Skeletal muscle tissue (tissue), 3 donors: ENCODE measurements at regions not wholly inside any gene's neighbourhood (a gene's known extent, or its start where the extent isn't known, plus 50 kb on each side); places are given as distances from the start of the nearest gene placed in this dataset.

Experiments
- H3K27ac ChIP-seq: one replicate; pipeline ENCODE4 v1.7.0; 2013; ENCODE audit warnings: mild to moderate bottlenecking, low read depth, low read length, inconsistent platforms
- H3K27me3 ChIP-seq, 3 donors: one replicate each; pipeline ENCODE4 v1.7.0; 2013; ENCODE audit warnings: low read length in 3 of 3; ENCODE audit not compliant: control insufficient read depth in 3 of 3, insufficient read depth in 3 of 3
- H3K36me3 ChIP-seq, 3 donors: one replicate each; pipeline ENCODE4 v1.7.0; 2013; ENCODE audit warnings: low read length in 3 of 3; ENCODE audit not compliant: control insufficient read depth in 3 of 3, insufficient read depth in 3 of 3
- H3K4me1 ChIP-seq, 3 donors: one replicate each; pipeline ENCODE4 v1.7.0; 2013; ENCODE audit warnings: low read length in 3 of 3, mild to moderate bottlenecking in 3 of 3; ENCODE audit not compliant: control insufficient read depth in 3 of 3, insufficient read depth in 3 of 3
- H3K4me3 ChIP-seq, 3 donors: one replicate each; pipeline ENCODE4 v1.7.0; 2013; ENCODE audit warnings: low read length in 3 of 3
- H3K9ac ChIP-seq, 3 donors: one replicate each; pipeline ENCODE4 v1.7.0; 2013; ENCODE audit warnings: low read length in 3 of 3, mild to moderate bottlenecking in 3 of 3, moderate library complexity in 2 of 3, low read depth in 1 of 3
- H3K9me3 ChIP-seq, 3 donors: one replicate each; pipeline ENCODE4 v1.7.0; 2013; ENCODE audit warnings: low read length in 3 of 3; ENCODE audit not compliant: control insufficient read depth in 3 of 3
- donor health status: Osteomylitis.

DNA sequence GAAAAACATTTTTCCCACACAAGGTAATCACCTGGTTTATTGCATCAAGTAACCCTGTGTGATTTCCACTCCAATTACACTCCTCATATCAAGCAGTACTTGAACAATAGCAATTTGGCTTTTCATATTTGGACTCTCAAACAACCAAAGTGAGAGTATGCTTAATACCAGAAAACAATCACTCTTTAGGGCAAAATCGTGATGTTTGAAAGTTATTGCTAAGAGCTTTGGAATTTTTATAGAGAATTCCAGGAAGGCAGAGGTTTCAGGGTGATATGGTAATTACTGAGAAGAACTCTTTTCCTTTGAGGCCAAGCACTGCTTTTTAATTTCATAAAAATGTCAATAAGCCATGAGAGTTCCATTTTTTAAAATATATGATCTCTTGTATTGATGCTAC is 779.5 kb upstream of the LRRTM1 start:
- Histone ChIP-seq H3K9me3 (no peaks in the 10 kb centered on the region), H3K4me3 (no peak overlapping the region)

DNA sequence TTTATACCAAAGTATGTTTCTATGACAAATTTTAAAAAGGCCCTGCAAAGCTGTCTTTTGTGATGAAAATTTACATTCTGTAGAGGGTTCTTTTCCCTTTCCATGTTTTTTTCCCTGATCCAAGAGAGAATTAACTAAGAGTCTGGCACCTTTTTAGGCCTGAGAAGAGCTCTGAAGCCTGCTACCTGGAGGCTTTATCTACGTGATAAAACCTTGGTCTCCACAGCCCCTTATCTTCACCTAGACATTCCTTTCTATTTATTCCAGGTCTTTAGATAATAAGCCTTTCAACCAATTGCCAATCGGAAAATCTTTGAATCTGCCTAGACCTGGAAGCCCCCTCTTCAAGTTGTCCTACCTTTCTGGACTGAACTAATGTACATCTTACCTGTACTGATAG is 774.1 kb upstream of the LRRTM1 start:
- Histone ChIP-seq H3K27me3 (no peaks in the 10 kb centered on the region), H3K4me1 (no peaks in the 10 kb centered on the region), H3K4me3 (no peak overlapping the region)

More for the DNA sequence above, 779.5 kb upstream of the LRRTM1 start:
- no peaks in the 10 kb centered on the region for H3K36me3 ChIP-seq
- H3K27ac ChIP-seq: no peak overlapping the region
- H3K27me3 ChIP-seq: no peaks in the 10 kb centered on the region
- H3K4me1 ChIP-seq: no peaks in the 10 kb centered on the region
- H3K9ac ChIP-seq: no peak overlapping the region

DNA sequence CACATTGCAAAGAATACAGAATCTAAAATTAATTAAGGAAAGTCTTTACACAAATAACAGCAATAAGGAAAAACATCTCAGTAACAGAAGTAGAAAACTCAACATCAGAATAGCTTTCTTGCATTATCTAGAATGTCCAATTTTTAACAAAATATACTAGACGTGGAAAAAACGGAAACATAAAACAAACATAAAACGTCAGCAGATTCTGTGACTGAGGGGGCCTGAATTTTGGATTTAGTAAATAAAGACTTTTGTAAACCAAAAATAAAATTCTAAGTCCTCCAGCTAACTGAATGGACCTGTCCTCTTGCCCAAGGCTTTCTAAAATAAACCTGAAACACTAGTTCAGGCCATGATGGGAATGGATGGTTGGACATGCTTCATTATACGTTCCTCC is 773.5 kb upstream of the LRRTM1 start:
- no peaks in the 10 kb centered on the region for H3K4me1 ChIP-seq
- no peaks in the 10 kb centered on the region for H3K36me3 ChIP-seq
- H3K27ac ChIP-seq: no peak overlapping the region
- no peaks in the 10 kb centered on the region for H3K27me3 ChIP-seq
- H3K9me3 ChIP-seq: no peaks in the 10 kb centered on the region
- H3K4me3 ChIP-seq: no peak overlapping the region
- H3K9ac ChIP-seq: no peak overlapping the region

More for the DNA sequence above, 774.1 kb upstream of the LRRTM1 start:
- no peak overlapping the region for H3K27ac ChIP-seq
- no peak overlapping the region for H3K9ac ChIP-seq
- no peaks in the 10 kb centered on the region for H3K36me3 ChIP-seq
- no peaks in the 10 kb centered on the region for H3K9me3 ChIP-seq

DNA sequence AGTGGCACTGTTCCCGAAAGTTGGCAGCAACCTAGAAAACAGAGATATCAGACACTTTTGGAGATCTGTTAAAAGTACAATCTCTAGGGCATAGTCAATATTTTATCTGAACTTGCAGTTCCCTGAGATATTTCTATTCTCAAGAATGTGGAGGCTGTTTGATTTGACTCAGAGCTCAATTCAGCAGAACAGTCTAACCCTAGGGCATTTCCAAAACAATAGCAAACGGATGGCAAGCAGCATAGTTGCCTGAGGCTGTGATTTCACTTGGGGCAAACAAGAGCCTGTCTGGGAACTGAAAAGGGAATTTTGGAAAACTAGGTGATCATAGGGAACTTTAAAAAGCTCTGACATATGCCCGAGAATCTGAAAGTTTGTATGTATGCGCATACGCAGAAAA is 772.8 kb upstream of the LRRTM1 start:
- no peaks in the 10 kb centered on the region for H3K36me3 ChIP-seq
- H3K9me3 ChIP-seq: no peaks in the 10 kb centered on the region
- H3K9ac ChIP-seq: no peak overlapping the region
- H3K27me3 ChIP-seq: no peaks in the 10 kb centered on the region
- H3K4me1 ChIP-seq: no peaks in the 10 kb centered on the region
- no peak overlapping the region for H3K27ac ChIP-seq
- no peak overlapping the region for H3K4me3 ChIP-seq

DNA sequence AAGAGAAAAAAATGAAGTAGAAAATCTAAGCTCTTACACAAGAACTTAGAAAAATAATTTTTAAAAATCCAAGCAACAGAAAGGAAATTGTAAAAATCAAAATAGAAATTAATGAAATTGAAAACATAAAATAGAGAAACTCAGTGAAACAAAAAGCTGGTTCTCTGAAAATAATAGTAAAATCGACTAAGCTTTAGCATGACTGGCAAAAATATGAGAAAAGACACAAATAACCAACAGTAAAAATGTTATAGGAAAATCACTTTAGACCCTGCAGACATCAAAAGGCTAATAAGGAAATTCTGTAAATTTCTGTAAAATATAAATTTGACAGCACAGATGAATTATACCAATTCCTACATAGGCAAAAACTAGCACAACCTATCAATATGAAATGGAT is 768.9 kb upstream of the LRRTM1 start:
- Histone ChIP-seq H3K4me1 (no peaks in the 10 kb centered on the region), H3K4me3 (no peak overlapping the region), H3K36me3 (no peaks in the 10 kb centered on the region), H3K9me3 (no peaks in the 10 kb centered on the region), H3K9ac (no peak overlapping the region), H3K27ac (no peak overlapping the region), H3K27me3 (no peaks in the 10 kb centered on the region)

DNA sequence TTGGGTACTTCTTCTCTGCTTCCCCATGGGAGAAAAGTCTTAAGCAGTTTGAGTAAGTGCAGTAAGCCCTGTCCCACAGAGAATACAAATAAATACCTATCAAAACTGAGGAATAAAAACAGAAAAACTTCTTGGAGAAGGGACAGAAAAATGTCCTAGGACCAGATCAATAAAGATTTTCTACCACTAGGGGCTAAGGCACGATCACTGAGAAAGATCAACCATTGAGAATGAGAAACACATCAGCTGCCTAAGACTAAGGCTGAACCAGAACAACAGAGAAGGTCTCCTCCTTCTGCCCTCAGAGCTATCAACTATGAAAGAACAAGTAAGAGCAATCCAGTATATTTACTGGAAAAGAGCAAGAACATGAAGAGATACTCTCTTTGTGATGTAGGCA is 763.6 kb upstream of the LRRTM1 start:
- Histone ChIP-seq H3K4me3 (no peak overlapping the region), H3K9me3 (no peaks in the 10 kb centered on the region), H3K27ac (no peak overlapping the region), H3K27me3 (no peaks in the 10 kb centered on the region), H3K4me1 (no peaks in the 10 kb centered on the region), H3K36me3 (no peaks in the 10 kb centered on the region), H3K9ac (no peak overlapping the region)

DNA sequence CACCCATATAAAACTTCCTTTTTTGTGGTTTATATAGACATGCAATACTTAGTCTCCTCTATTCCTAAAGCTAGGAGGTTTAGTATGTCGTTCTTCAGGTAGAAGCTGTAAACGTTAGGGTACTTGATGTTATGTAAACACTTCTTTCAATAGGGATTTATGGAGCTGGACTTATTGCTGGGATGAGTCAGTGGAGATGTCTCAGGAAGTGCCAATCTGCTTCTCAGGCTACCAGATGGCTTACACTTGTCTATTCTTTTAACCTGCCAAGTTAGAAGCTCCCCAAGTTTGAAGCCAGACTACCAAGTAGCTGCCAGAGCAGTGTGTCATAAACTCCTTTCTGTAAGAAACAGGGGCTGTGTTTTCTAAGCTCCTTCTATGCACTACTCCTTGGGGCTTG is 756.5 kb upstream of the LRRTM1 start:
- Histone ChIP-seq H3K9ac (no peak overlapping the region), H3K27ac (no peak overlapping the region), H3K4me3 (no peak overlapping the region), H3K4me1 (no peaks in the 10 kb centered on the region), H3K27me3 (no peaks in the 10 kb centered on the region), H3K36me3 (no peaks in the 10 kb centered on the region), H3K9me3 (no peaks in the 10 kb centered on the region)

DNA sequence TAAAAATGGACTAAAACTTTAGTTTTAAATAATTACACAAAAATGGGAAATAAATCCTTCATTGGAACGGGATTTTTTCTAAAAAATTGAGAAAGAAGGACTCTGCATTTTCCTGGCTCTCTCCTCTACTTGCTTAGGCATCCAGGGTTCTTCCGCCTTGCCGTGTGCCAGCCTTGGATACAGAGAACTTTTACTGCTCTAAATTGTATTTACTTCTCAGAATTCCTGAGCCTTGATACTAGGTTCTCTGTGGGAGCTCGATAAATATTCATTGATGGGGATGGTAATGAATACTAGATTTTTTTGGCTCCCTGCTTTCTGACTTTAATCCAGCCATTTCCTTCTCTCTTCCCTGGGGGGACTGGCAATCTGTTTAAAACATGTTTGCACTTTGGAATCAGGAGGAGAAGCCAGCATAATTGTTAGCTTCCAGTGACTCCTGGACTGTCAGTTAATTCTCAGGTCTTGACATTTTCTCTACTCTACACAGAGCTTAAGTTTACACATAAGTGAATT is 746.1 kb upstream of the LRRTM1 start:
- H3K27me3 ChIP-seq: no peaks in the 10 kb centered on the region
- no peak overlapping the region for H3K27ac ChIP-seq
- H3K36me3 ChIP-seq: no peaks in the 10 kb centered on the region
- H3K4me3 ChIP-seq: no peak overlapping the region
- H3K9ac ChIP-seq: no peak overlapping the region
- no peaks in the 10 kb centered on the region for H3K9me3 ChIP-seq
- H3K4me1 ChIP-seq: no peaks in the 10 kb centered on the region

DNA sequence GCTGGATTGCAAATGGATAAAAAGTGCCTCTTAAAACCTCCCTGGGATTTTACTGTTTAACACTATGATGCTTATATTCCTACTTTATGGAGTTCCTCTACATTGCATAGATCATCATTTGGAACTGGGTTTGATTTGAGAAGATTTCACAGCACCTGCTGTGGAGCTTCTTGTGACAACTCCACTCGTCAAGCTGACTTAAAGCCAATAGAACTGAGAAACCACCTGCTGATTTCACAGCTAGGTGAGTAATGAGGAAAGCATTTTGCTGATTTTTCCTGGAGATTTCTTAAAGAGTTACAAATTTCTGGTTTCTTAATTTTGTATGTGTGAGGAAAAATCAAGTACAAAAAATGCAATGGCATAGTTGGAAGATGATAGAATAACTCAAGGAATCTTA is 739.1 kb upstream of the LRRTM1 start:
- no peaks in the 10 kb centered on the region for H3K36me3 ChIP-seq
- no peaks in the 10 kb centered on the region for H3K4me1 ChIP-seq
- no peaks in the 10 kb centered on the region for H3K9me3 ChIP-seq
- H3K4me3 ChIP-seq: no peak overlapping the region
- H3K9ac ChIP-seq: no peak overlapping the region
- H3K27me3 ChIP-seq: no peaks in the 10 kb centered on the region
- no peak overlapping the region for H3K27ac ChIP-seq

DNA sequence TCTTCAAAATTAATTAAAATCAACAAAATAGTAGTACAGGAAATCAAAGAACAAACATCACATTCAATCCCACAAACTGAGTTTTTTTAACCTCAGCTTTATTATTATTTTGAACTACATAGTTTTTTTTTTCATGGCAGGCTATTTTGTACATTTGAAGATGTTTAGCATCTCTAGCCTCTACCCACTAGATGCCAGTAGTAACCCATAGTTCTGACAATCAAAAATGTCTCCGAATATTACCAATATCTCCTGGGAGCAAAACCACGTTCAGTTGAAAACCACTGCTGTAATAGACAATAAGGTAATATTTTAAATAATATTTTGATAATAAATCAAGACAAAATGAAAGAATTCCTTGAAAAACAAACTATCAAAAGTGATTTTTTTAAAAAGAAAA is 702.6 kb upstream of the LRRTM1 start:
- no peak overlapping the region for H3K9ac ChIP-seq
- no peaks in the 10 kb centered on the region for H3K4me1 ChIP-seq
- H3K27me3 ChIP-seq: no peaks in the 10 kb centered on the region
- no peak overlapping the region for H3K27ac ChIP-seq
- H3K4me3 ChIP-seq: no peak overlapping the region
- peaks cover 0 to 5% (median 2%) of the 10 kb centered on the region in 3 donors for H3K9me3 ChIP-seq
- no peaks in the 10 kb centered on the region for H3K36me3 ChIP-seq

DNA sequence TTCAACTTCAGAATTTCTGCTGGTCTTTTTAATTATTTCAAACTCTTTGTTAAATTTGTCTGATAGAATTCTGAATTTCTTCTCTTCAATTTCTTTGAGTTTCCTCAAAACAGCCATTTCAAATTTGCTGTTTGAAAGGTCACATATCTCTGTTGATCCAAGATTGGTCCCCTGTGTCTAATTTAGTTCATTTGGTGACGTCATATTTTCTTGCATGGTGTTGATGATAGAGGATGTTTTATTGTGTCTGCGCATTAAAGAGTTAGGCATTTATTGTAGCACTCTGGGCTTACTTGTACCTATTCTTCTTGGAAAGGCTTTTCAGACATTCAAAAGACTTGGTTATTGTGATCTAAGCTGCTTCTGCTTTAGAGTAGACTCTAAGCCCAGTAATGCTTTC is 698.4 kb upstream of the LRRTM1 start:
- Histone ChIP-seq H3K27me3 (no peaks in the 10 kb centered on the region), H3K9me3 (peaks cover 2 to 9% (median 2%) of the 10 kb centered on the region in 3 donors), H3K27ac (no peak overlapping the region), H3K4me1 (no peaks in the 10 kb centered on the region), H3K36me3 (no peaks in the 10 kb centered on the region), H3K4me3 (no peak overlapping the region), H3K9ac (no peak overlapping the region)
